ENCODE measurements at regions not wholly inside any gene's neighbourhood (a gene's known extent, or its start where the extent isn't known, plus 50 kb on each side); places are given as distances from the start of the nearest gene placed in this dataset.

DNA sequence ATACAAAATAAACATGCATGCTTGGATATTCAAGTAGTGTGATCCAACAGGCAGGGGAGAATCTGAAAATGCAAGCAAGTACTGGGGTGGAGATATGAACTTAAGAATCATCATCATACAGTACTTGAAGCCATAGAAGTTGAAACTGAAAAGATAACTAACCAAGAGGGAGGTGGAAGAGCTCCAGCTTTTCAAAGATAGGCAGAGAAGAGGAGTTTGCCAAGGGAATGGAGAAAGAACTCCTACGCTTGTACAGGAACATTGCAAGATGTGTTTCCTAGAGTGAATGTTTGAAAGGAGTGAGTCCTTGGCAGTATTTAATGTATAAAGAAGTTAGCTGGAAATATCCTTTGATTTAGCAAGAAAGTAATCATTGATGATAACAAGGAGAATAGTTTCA lies 106.2 kb upstream of the FRMPD4 start:
- no peak overlapping the region for H3K9ac ChIP-seq
- in situ Hi-C loops (cut with MboI) = no loop called here
- H3K27me3 ChIP-seq (replicated peaks; ENCODE audit: insufficient read depth) = no peaks in the 10 kb centered on the region
- H3K4me1 ChIP-seq (ENCODE audit: insufficient read depth) = no peaks in the 10 kb centered on the region
- H3K9me3 ChIP-seq (ENCODE audit: low read depth) = no peaks in the 10 kb centered on the region
- no peaks in the 10 kb centered on the region for H3K79me2 ChIP-seq (ENCODE audit: insufficient read depth)
- H3K27ac ChIP-seq = no peak overlapping the region
- H3K36me3 ChIP-seq (ENCODE audit: low read depth) = no peaks in the 10 kb centered on the region
- no peak overlapping the region for H2AFZ ChIP-seq
- TF ChIP-seq EZH2phosphoT487 (IDR thresholded peaks at IDR 0.05; ENCODE audit: insufficient read depth, low read depth) (no peak), EZH2 (IDR thresholded peaks at IDR 0.05; ENCODE audit: insufficient read depth, poor library complexity, severe bottlenecking) (no peak)
- WGBS, 2 experiments (ENCODE audit: low coverage in 1 of 2, low lambda C conversion rate in 2 of 2, missing lambda C conversion rate in 2 of 2) = 17 to 21% methylated on average over 1 of the region's 1 CpG
- no peaks in the 10 kb centered on the region for H3F3A ChIP-seq (ENCODE audit: insufficient read depth)
- H4K20me1 ChIP-seq (ENCODE audit: insufficient read depth) = no peaks in the 10 kb centered on the region
- H3K4me2 ChIP-seq (ENCODE audit: unreplicated experiment) = no peak overlapping the region
- H3K9me2 ChIP-seq (ENCODE audit: insufficient read depth) = no peaks in the 10 kb centered on the region
- H3K4me3 ChIP-seq = no peak overlapping the region
- no peak for DNase-seq

- Histone ChIP-seq H4K20me1 (ENCODE audit: insufficient read depth) (no peaks in the 10 kb centered on the region), H3K4me2 (ENCODE audit: unreplicated experiment) (no peak overlapping the region), H3K36me3 (ENCODE audit: low read depth) (no peaks in the 10 kb centered on the region), H3K4me3 (no peak overlapping the region), H3K27me3 (replicated peaks; ENCODE audit: insufficient read depth) (no peaks in the 10 kb centered on the region), H3K79me2 (ENCODE audit: insufficient read depth) (no peaks in the 10 kb centered on the region), H3K9me3 (ENCODE audit: low read depth) (no peaks in the 10 kb centered on the region), H3K9me2 (ENCODE audit: insufficient read depth) (no peaks in the 10 kb centered on the region), H3K27ac (no peak overlapping the region), H3K4me1 (ENCODE audit: insufficient read depth) (no peaks in the 10 kb centered on the region), H3K9ac (no peak overlapping the region), H3F3A (ENCODE audit: insufficient read depth) (no peaks in the 10 kb centered on the region), H2AFZ (no peak overlapping the region)
- TF ChIP-seq EZH2 (IDR thresholded peaks at IDR 0.05; ENCODE audit: insufficient read depth, poor library complexity, severe bottlenecking) (no peak), EZH2phosphoT487 (IDR thresholded peaks at IDR 0.05; ENCODE audit: insufficient read depth, low read depth) (no peak)
- WGBS, 2 experiments (ENCODE audit: low coverage in 1 of 2, low lambda C conversion rate in 2 of 2, missing lambda C conversion rate in 2 of 2) = 35 to 47% methylated on average over 6 of the region's 6 CpGs
- DNase-seq = no peak
- in situ Hi-C loops (cut with MboI) = no loop called here
Measured at GRCh38 chrX:12034741-12035140, 103.5 kb upstream of the FRMPD4 start.

GRCh38 chrX:12042615-12043014 lies 95.7 kb upstream of the FRMPD4 start:
- TF ChIP-seq EZH2phosphoT487 (IDR thresholded peaks at IDR 0.05; ENCODE audit: insufficient read depth, low read depth) (no peak), EZH2 (IDR thresholded peaks at IDR 0.05; ENCODE audit: insufficient read depth, poor library complexity, severe bottlenecking) (no peak)
- WGBS, 2 experiments (ENCODE audit: low coverage in 1 of 2, low lambda C conversion rate in 2 of 2, missing lambda C conversion rate in 2 of 2) = 4 to 18% methylated on average over 4 of the region's 4 CpGs
- H3K27ac ChIP-seq = no peak overlapping the region
- no peaks in the 10 kb centered on the region for H3F3A ChIP-seq (ENCODE audit: insufficient read depth)
- no peaks in the 10 kb centered on the region for H3K27me3 ChIP-seq (replicated peaks; ENCODE audit: insufficient read depth)
- no peaks in the 10 kb centered on the region for H3K9me3 ChIP-seq (ENCODE audit: low read depth)
- H3K36me3 ChIP-seq (ENCODE audit: low read depth) = no peaks in the 10 kb centered on the region
- no peak for DNase-seq
- no peaks in the 10 kb centered on the region for H3K4me1 ChIP-seq (ENCODE audit: insufficient read depth)
- in situ Hi-C loops (cut with MboI) = no loop called here
- H3K9ac ChIP-seq = no peak overlapping the region
- H3K79me2 ChIP-seq (ENCODE audit: insufficient read depth) = no peaks in the 10 kb centered on the region
- no peak overlapping the region for H3K4me2 ChIP-seq (ENCODE audit: unreplicated experiment)
- no peaks in the 10 kb centered on the region for H4K20me1 ChIP-seq (ENCODE audit: insufficient read depth)
- no peaks in the 10 kb centered on the region for H3K9me2 ChIP-seq (ENCODE audit: insufficient read depth)
- H2AFZ ChIP-seq = no peak overlapping the region
- H3K4me3 ChIP-seq = no peak overlapping the region

- in situ Hi-C loops (cut with MboI) = no loop called here
- Histone ChIP-seq H3K9me2 (ENCODE audit: insufficient read depth) (no peaks in the 10 kb centered on the region), H4K20me1 (ENCODE audit: insufficient read depth) (no peaks in the 10 kb centered on the region), H3K79me2 (ENCODE audit: insufficient read depth) (no peaks in the 10 kb centered on the region), H3K9me3 (ENCODE audit: low read depth) (no peaks in the 10 kb centered on the region), H3K9ac (no peak overlapping the region), H3F3A (ENCODE audit: insufficient read depth) (no peaks in the 10 kb centered on the region), H3K27me3 (replicated peaks; ENCODE audit: insufficient read depth) (no peaks in the 10 kb centered on the region), H3K4me3 (no peak overlapping the region), H3K36me3 (ENCODE audit: low read depth) (no peaks in the 10 kb centered on the region), H3K4me1 (ENCODE audit: insufficient read depth) (no peaks in the 10 kb centered on the region), H2AFZ (no peak overlapping the region), H3K27ac (no peak overlapping the region), H3K4me2 (ENCODE audit: unreplicated experiment) (no peak overlapping the region)
- 3 to 14% methylated on average over 1 of the region's 1 CpG for WGBS, 2 experiments (ENCODE audit: low coverage in 1 of 2, low lambda C conversion rate in 2 of 2, missing lambda C conversion rate in 2 of 2)
- TF ChIP-seq EZH2 (IDR thresholded peaks at IDR 0.05; ENCODE audit: insufficient read depth, poor library complexity, severe bottlenecking) = no peak
- no peak for TF ChIP-seq EZH2phosphoT487 (IDR thresholded peaks at IDR 0.05; ENCODE audit: insufficient read depth, low read depth)
- no peak for DNase-seq
Measured at GRCh38 chrX:12052109-12052508, 86.2 kb upstream of the FRMPD4 start.

DNA sequence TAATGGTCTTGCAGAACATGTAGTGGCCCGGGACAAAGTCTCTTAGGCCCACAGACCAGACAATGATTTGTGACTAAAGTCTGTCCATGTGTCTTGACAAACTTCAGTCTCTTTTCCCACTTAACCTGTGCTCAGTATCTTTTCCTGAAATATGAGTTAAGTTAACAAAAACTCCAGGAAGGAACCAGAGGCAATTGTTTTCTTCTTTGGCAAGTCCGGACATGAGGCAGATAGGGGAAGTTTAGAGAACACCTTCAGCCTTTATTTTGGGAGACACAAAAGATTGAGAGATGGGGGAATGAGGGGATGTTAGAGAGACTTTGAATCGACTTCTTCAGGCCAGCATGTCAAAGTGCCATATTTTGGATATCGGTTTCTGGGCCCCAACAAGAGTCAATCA lies 80.2 kb upstream of the FRMPD4 start:
- WGBS, 2 experiments (ENCODE audit: low coverage in 1 of 2, low lambda C conversion rate in 2 of 2, missing lambda C conversion rate in 2 of 2) = 5 to 6% methylated on average over 4 of the region's 4 CpGs
- no peaks in the 10 kb centered on the region for H3K36me3 ChIP-seq (ENCODE audit: low read depth)
- H3K27ac ChIP-seq = no peak overlapping the region
- no peaks in the 10 kb centered on the region for H3K79me2 ChIP-seq (ENCODE audit: insufficient read depth)
- H3K4me1 ChIP-seq (ENCODE audit: insufficient read depth) = no peaks in the 10 kb centered on the region
- in situ Hi-C loops (cut with MboI) = no loop called here
- no peak for DNase-seq
- H4K20me1 ChIP-seq (ENCODE audit: insufficient read depth) = no peaks in the 10 kb centered on the region
- H3K9ac ChIP-seq = no peak overlapping the region
- no peaks in the 10 kb centered on the region for H3K9me2 ChIP-seq (ENCODE audit: insufficient read depth)
- TF ChIP-seq EZH2 (IDR thresholded peaks at IDR 0.05; ENCODE audit: insufficient read depth, poor library complexity, severe bottlenecking) (no peak), EZH2phosphoT487 (IDR thresholded peaks at IDR 0.05; ENCODE audit: insufficient read depth, low read depth) (no peak)
- no peaks in the 10 kb centered on the region for H3K27me3 ChIP-seq (replicated peaks; ENCODE audit: insufficient read depth)
- H3F3A ChIP-seq (ENCODE audit: insufficient read depth) = no peaks in the 10 kb centered on the region
- no peaks in the 10 kb centered on the region for H3K9me3 ChIP-seq (ENCODE audit: low read depth)
- H3K4me3 ChIP-seq = no peak overlapping the region
- no peak overlapping the region for H3K4me2 ChIP-seq (ENCODE audit: unreplicated experiment)
- no peak overlapping the region for H2AFZ ChIP-seq

Measured in GM23248 (cell line).